PC-3 (cell line): ENCODE measurements at regions not wholly inside any gene's neighbourhood (a gene's known extent, or its start where the extent isn't known, plus 50 kb on each side); places are given as distances from the start of the nearest gene placed in this dataset.

Experiments
- ATAC-seq: fragments of 200-7000 bp; cut with Tn5 transposase; 2 replicates; pipeline ENCODE4 v1.9.1; 2020; ENCODE audit warnings: mild to moderate bottlenecking, moderate library complexity
- BruUV-seq: library from RNA; stranded (reverse); fragments of 400-500 nt; replicated peaks from 2 replicates; lab custom pipeline; 2021; lab: Mats Ljungman, UMichigan
- CTCF ChIA-PET: fragments of 300-600 bp; sonication (Branson Sonifier 250); formaldehyde crosslinking; loops from one replicate; lab custom pipeline; 2022; ENCODE audit warnings: antibody characterized with exemption; lab: Charles Lee
- POLR2A ChIA-PET: fragments of 300-600 bp; sonication (Branson Sonifier 250); formaldehyde crosslinking; loops from one replicate; lab custom pipeline; 2022; ENCODE audit warnings: antibody characterized with exemption; ENCODE audit not compliant: unreplicated experiment; lab: Charles Lee
- DNase-seq: peaks from one replicate; pipeline ENCODE4 v3.0.0-alpha.2; 2015
- H2AFZ ChIP-seq: fragments of 300-600 bp; sonication (generic); 2 replicates; pipeline ENCODE4 v1.6.0; 2016; ENCODE audit warnings: antibody characterized with exemption, low read length
- H3F3A ChIP-seq: fragments of 300-600 bp; sonication (generic); one replicate; pipeline ENCODE4 v1.6.0; 2017; ENCODE audit warnings: antibody characterized with exemption, low read length, control low read depth, mild to moderate bottlenecking; ENCODE audit not compliant: unreplicated experiment
- H3K27ac ChIP-seq: fragments of 300-600 bp; sonication (generic); 2 replicates; pipeline ENCODE4 v1.5.1; 2016; ENCODE audit warnings: mild to moderate bottlenecking, low read length
- H3K27me3 ChIP-seq: fragments of 300-600 bp; sonication (generic); 2 replicates; pipeline ENCODE4 v1.6.1; 2016; ENCODE audit warnings: low read length, mixed read lengths
- H3K36me3 ChIP-seq: fragments of 300-600 bp; sonication (generic); 2 replicates; pipeline ENCODE4 v1.6.1; 2016; ENCODE audit warnings: low read depth, mixed run types, low read length, mixed read lengths
- H3K4me1 ChIP-seq: fragments of 300-600 bp; sonication (generic); 2 replicates; pipeline ENCODE4 v1.5.1; 2016; ENCODE audit warnings: low read length; ENCODE audit not compliant: insufficient read depth
- H3K4me2 ChIP-seq: fragments of 300-600 bp; sonication (generic); 2 replicates; pipeline ENCODE4 v1.6.0; 2016; ENCODE audit warnings: low read length
- H3K4me3 ChIP-seq: fragments of 300-600 bp; sonication (generic); 2 replicates; pipeline ENCODE4 v1.5.1; 2016; ENCODE audit warnings: mild to moderate bottlenecking, low read length, mixed read lengths
- H3K79me2 ChIP-seq: fragments of 300-600 bp; sonication (generic); 2 replicates; pipeline ENCODE4 v1.6.1; 2017; ENCODE audit warnings: low read length, mixed read lengths
- H3K9ac ChIP-seq: fragments of 300-600 bp; sonication (generic); 2 replicates; pipeline ENCODE4 v1.6.0; 2016; ENCODE audit warnings: mild to moderate bottlenecking, low read length
- H3K9me2 ChIP-seq: fragments of 300-600 bp; sonication (generic); replicated peaks from 2 replicates; pipeline ENCODE4 v1.6.1; 2016; ENCODE audit warnings: mixed run types, low read length, mixed read lengths
- H3K9me3 ChIP-seq: fragments of 300-600 bp; sonication (generic); 2 replicates; pipeline ENCODE4 v1.6.1; 2016; ENCODE audit warnings: low read length, mixed read lengths
- H4K20me1 ChIP-seq: fragments of 300-600 bp; sonication (generic); 2 replicates; pipeline ENCODE4 v1.6.1; 2016; ENCODE audit warnings: low read length, mixed read lengths
- CTCF ChIP-seq: fragments of 300-600 bp; sonication (generic); conservative IDR thresholded peaks from 2 replicates; pipeline ENCODE4 v1.5.1; 2017; ENCODE audit warnings: antibody characterized with exemption, low read depth, mild to moderate bottlenecking, low read length
- EZH2 ChIP-seq: fragments of 300-600 bp; sonication (generic); IDR thresholded peaks from one replicate; pipeline ENCODE4 v1.6.1; 2017; ENCODE audit warnings: antibody characterized with exemption, mild to moderate bottlenecking, low read length; ENCODE audit not compliant: unreplicated experiment
- EZH2phosphoT487 ChIP-seq: fragments of 300-600 bp; sonication (generic); IDR thresholded peaks from 2 replicates; pipeline ENCODE4 v1.6.1; 2018; ENCODE audit warnings: mild to moderate bottlenecking, antibody characterized with exemption, low read length, borderline replicate concordance
- intact Hi-C: fragments of 100-400 bp; cut with micrococcal nuclease; formaldehyde crosslinking; loops from 2 replicates; pipeline ENCODE4 v1.9.0; 2023

- Histone ChIP-seq H3K9ac (no peak overlapping the region), H3K4me3 (no peak overlapping the region), H3F3A (no peaks in the 10 kb centered on the region), H3K79me2 (no peaks in the 10 kb centered on the region), H3K27ac (no peak overlapping the region), H3K9me3 (no peaks in the 10 kb centered on the region), H2AFZ (no peak overlapping the region), H3K4me1 (0 out of 2 replicates have a peak, but pooled peaks cover 4% of the 10 kb centered on the region), H3K9me2 (no peaks in the 10 kb centered on the region), H4K20me1 (no peaks in the 10 kb centered on the region), H3K36me3 (no peaks in the 10 kb centered on the region), H3K4me2 (no peak overlapping the region), H3K27me3 (no peaks in the 10 kb centered on the region)
- ChIA-PET POLR2A (no interaction called here), CTCF (interaction anchor here (0.5 kb wide), 1 partner anchor 280 kb away, joined by 4 read pairs; no protein-coding TSS in a partner anchor)
- DNase-seq: peak; percentile 46
- no TSS peak for BruUV-seq
- TF ChIP-seq EZH2phosphoT487 (no peak), EZH2 (no peak), CTCF (no peak)
- intact Hi-C loops: loop anchor here (5.0 kb wide), 2 partner anchors 112 to 257 kb away; no protein-coding TSS in a partner anchor
- ATAC-seq: peak; percentile 87
These were observed 198.1 kb upstream of the UGT8 start for GRCh38 chr4:114400531-114400930.

- no peaks in the 10 kb centered on the region for H3K79me2 ChIP-seq
- intact Hi-C loops: loop anchor here (5.0 kb wide), 2 partner anchors 111 to 256 kb away; no protein-coding TSS in a partner anchor
- no peak overlapping the region for H3K27ac ChIP-seq
- CTCF ChIA-PET: no interaction called here
- no peaks in the 10 kb centered on the region for H3F3A ChIP-seq
- BruUV-seq: no TSS peak
- ATAC-seq: no peak
- no peaks in the 10 kb centered on the region for H3K9me2 ChIP-seq
- H3K27me3 ChIP-seq: no peaks in the 10 kb centered on the region
- no peaks in the 10 kb centered on the region for H4K20me1 ChIP-seq
- H3K4me2 ChIP-seq: no peak overlapping the region
- no peak for DNase-seq
- no peaks in the 10 kb centered on the region for H3K9me3 ChIP-seq
- H3K36me3 ChIP-seq: no peaks in the 10 kb centered on the region
- no peak overlapping the region for H3K4me3 ChIP-seq
- H2AFZ ChIP-seq: no peak overlapping the region
- POLR2A ChIA-PET: no interaction called here
- H3K9ac ChIP-seq: no peak overlapping the region
- H3K4me1 ChIP-seq: 0 out of 2 replicates have a peak, but pooled peaks cover 4% of the 10 kb centered on the region
- no peak for TF ChIP-seq CTCF
- TF ChIP-seq EZH2phosphoT487: no peak
- TF ChIP-seq EZH2: no peak
These were observed 197.1 kb upstream of the UGT8 start for GRCh38 chr4:114401483-114401882.

- POLR2A ChIA-PET: no interaction called here
These were observed 181.4 kb upstream of the UGT8 start for GRCh38 chr4:114417214-114417613.

More at GRCh38 chr4:114417214-114417613, 181.4 kb upstream of the UGT8 start:
- H3K4me1 ChIP-seq: no peaks in the 10 kb centered on the region
- H3K27ac ChIP-seq: no peak overlapping the region
- no peaks in the 10 kb centered on the region for H3K79me2 ChIP-seq
- no peak overlapping the region for H3K4me2 ChIP-seq
- TF ChIP-seq EZH2phosphoT487: no peak
- TF ChIP-seq CTCF: peak; percentile 35; the same call in 1 of the 2 replicates
- no peaks in the 10 kb centered on the region for H3K9me2 ChIP-seq
- no peaks in the 10 kb centered on the region for H3K27me3 ChIP-seq
- peak; percentile 13 for DNase-seq
- no peaks in the 10 kb centered on the region for H3K9me3 ChIP-seq
- intact Hi-C loops: loop anchor here (1.0 kb wide), 1 partner anchor 242 kb away; no protein-coding TSS in a partner anchor
- H3K4me3 ChIP-seq: no peak overlapping the region
- CTCF ChIA-PET: no interaction called here
- peak; percentile 49; the same call in 1 of the 2 replicates for ATAC-seq
- no TSS peak for BruUV-seq
- no peaks in the 10 kb centered on the region for H3K36me3 ChIP-seq
- no peak overlapping the region for H2AFZ ChIP-seq
- H3K9ac ChIP-seq: no peak overlapping the region
- H4K20me1 ChIP-seq: no peaks in the 10 kb centered on the region
- H3F3A ChIP-seq: no peaks in the 10 kb centered on the region
